ENCODE measurements at regions not wholly inside any gene's neighbourhood (a gene's known extent, or its start where the extent isn't known, plus 50 kb on each side); places are given as distances from the start of the nearest gene placed in this dataset.

GRCh38 chr16:25419153-25419552 is 161.5 kb upstream of the ZKSCAN2 start:
- Histone ChIP-seq H3K18ac (ENCODE audit: extremely low read depth, low read length) (no peak overlapping the region), H3K4ac (replicated peaks; ENCODE audit: insufficient read length, low read depth, low read length) (no peak overlapping the region), H2AK5ac (ENCODE audit: low read depth, low read length) (no peak overlapping the region), H3K27ac (ENCODE audit: low read depth, low read length) (no peak overlapping the region), H3K4me1 (replicated peaks in 1 of 4; ENCODE audit: control insufficient read depth in 3 of 4, insufficient read depth in 4 of 4, low read length in 3 of 4) (no peaks in the 10 kb centered on the region), H3K9ac (replicated peaks in 1 of 4; ENCODE audit: extremely low read depth in 1 of 4, low read depth in 3 of 4, low read length in 3 of 4) (no peak overlapping the region), H2BK12ac (ENCODE audit: low read depth, low read length) (no peak overlapping the region), H4K5ac (ENCODE audit: insufficient read length, low read depth, low read length) (no peak overlapping the region), H4K8ac (ENCODE audit: extremely low read depth, insufficient read depth, low read length) (no peak overlapping the region), H3K79me2 (ENCODE audit: control insufficient read depth in 1 of 2, insufficient read depth in 2 of 2, low read length in 2 of 2) (no peaks in the 10 kb centered on the region), H2AFZ (ENCODE audit: low read length) (no peak overlapping the region), H3K23ac (ENCODE audit: insufficient read length) (no peak overlapping the region), H4K91ac (replicated peaks; ENCODE audit: insufficient read length, low read length) (no peak overlapping the region), H2BK5ac (ENCODE audit: low read depth, low read length) (no peak overlapping the region), H2BK20ac (ENCODE audit: low read length) (no peak overlapping the region), H3K56ac (replicated peaks; ENCODE audit: insufficient read length, low read depth, low read length) (no peak overlapping the region), H3K27me3 (replicated peaks in 1 of 4; ENCODE audit: control insufficient read depth in 3 of 4, extremely low read depth in 1 of 4, insufficient read depth in 3 of 4, low read length in 3 of 4) (no peaks in the 10 kb centered on the region), H3K14ac (ENCODE audit: insufficient read length) (no peak overlapping the region), H3K36me3 (ENCODE audit: control insufficient read depth in 2 of 4, insufficient read depth in 4 of 4, low read length in 3 of 4) (no peaks in the 10 kb centered on the region), H3K79me1 (ENCODE audit: low read depth, low read length) (no peaks in the 10 kb centered on the region), H3K23me2 (ENCODE audit: low read depth, low read length) (no peaks in the 10 kb centered on the region; the same call in 1 of the 2 replicates), H2BK120ac (replicated peaks; ENCODE audit: low read depth, low read length) (no peak overlapping the region), H3K9me3 (ENCODE audit: insufficient read depth in 2 of 2, low read depth in 1 of 2, low read length in 1 of 2) (no peaks in the 10 kb centered on the region), H3K4me2 (ENCODE audit: insufficient read depth in 1 of 2, low read depth in 2 of 2, low read length in 2 of 2) (no peak overlapping the region), H2BK15ac (ENCODE audit: low read length) (no peak overlapping the region), H4K20me1 (replicated peaks in 1 of 2; ENCODE audit: control insufficient read depth in 1 of 2, insufficient read depth in 2 of 2, low read length in 2 of 2) (no peaks in the 10 kb centered on the region), H3K4me3 (ENCODE audit: extremely low read depth in 1 of 4, insufficient read depth in 2 of 4, low read depth in 3 of 4, low read length in 4 of 4) (no peak overlapping the region)
- POLR2A ChIA-PET (ENCODE audit: partially characterized antibody), result no interaction called here
- no peak for TF ChIP-seq RAD21 (IDR thresholded peaks at IDR 0.05 in 1 of 2, conservative IDR thresholded peaks at IDR 0.05 in 1 of 2; ENCODE audit: low read depth in 2 of 2, low read length in 2 of 2)
- TF ChIP-seq TBP (IDR thresholded peaks at IDR 0.05; ENCODE audit: low read depth, low read length), result no peak
- no peak for TF ChIP-seq POU5F1 (IDR thresholded peaks at IDR 0.05; ENCODE audit: low read depth, low read length)
- TF ChIP-seq CEBPB (IDR thresholded peaks at IDR 0.05; ENCODE audit: low read depth, low read length), result no peak
- no peak for TF ChIP-seq CBX8 (IDR thresholded peaks at IDR 0.05; ENCODE audit: borderline replicate concordance, low read depth, low read length)
- TF ChIP-seq, protein P1, sequence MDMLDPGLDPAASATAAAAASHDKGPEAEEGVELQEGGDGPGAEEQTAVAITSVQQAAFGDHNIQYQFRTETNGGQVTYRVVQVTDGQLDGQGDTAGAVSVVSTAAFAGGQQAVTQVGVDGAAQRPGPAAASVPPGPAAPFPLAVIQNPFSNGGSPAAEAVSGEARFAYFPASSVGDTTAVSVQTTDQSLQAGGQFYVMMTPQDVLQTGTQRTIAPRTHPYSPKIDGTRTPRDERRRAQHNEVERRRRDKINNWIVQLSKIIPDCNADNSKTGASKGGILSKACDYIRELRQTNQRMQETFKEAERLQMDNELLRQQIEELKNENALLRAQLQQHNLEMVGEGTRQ (IDR thresholded peaks at IDR 0.05; ENCODE audit: low read length), result no peak
- TF ChIP-seq BRCA1 (IDR thresholded peaks at IDR 0.05; ENCODE audit: low read depth, low read length), result no peak
- TF ChIP-seq, protein P2, sequence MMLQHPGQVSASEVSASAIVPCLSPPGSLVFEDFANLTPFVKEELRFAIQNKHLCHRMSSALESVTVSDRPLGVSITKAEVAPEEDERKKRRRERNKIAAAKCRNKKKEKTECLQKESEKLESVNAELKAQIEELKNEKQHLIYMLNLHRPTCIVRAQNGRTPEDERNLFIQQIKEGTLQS (IDR thresholded peaks at IDR 0.05; ENCODE audit: insufficient read depth, low read depth, low read length), result no peak
- no peak for TF ChIP-seq SP1 (IDR thresholded peaks at IDR 0.05; ENCODE audit: low read depth, low read length)
- no peak for TF ChIP-seq POLR2A (IDR thresholded peaks at IDR 0.05; ENCODE audit: control extremely low read depth in 1 of 2, low read depth in 2 of 2, low read length in 2 of 2)
- DNase-seq (ENCODE audit: low read depth in 1 of 2, low spot score in 2 of 2), result no peak
- CTCF ChIA-PET (ENCODE audit: partially characterized antibody), result interaction anchor here (1.0 kb wide), 1 partner anchor 24 kb away, joined by 3 read pairs; no protein-coding TSS in a partner anchor
- no peak for FAIRE-seq

All from H1 (cell line).